A673 (cell line): ENCODE measurements at regions not wholly inside any gene's neighbourhood (a gene's known extent, or its start where the extent isn't known, plus 50 kb on each side); places are given as distances from the start of the nearest gene placed in this dataset.

Source experiments
- BruUV-seq: library from RNA; stranded (reverse); fragments of 400-500 nt; replicated peaks from 2 replicates; lab custom pipeline; 2021; lab: Mats Ljungman, UMichigan
- CTCF ChIA-PET: fragments of 300-600 bp; sonication (Branson Sonifier 250); formaldehyde crosslinking; loops from one replicate; lab custom pipeline; 2022; ENCODE audit warnings: antibody characterized with exemption; lab: Charles Lee
- POLR2A ChIA-PET: fragments of 300-600 bp; sonication (Branson Sonifier 250); formaldehyde crosslinking; loops from one replicate; lab custom pipeline; 2022; ENCODE audit warnings: antibody characterized with exemption; ENCODE audit not compliant: low non-redundant PET; lab: Charles Lee
- DNase-seq: peaks from one replicate; pipeline ENCODE4 v3.0.0-alpha.2; 2015; ENCODE audit warnings: low spot score
- H3K27ac ChIP-seq: fragments of 200-600 bp; sonication (generic); 2 replicates; pipeline ENCODE4 v1.5.1; 2016; ENCODE audit warnings: mixed run types, low read depth, mild to moderate bottlenecking, mixed read lengths, antibody characterized with exemption, low read length; ENCODE audit not compliant: poor library complexity, severe bottlenecking
- H3K27me3 ChIP-seq: fragments of 200-600 bp; sonication (generic); replicated peaks from 2 replicates; pipeline ENCODE4 v1.6.1; 2017; ENCODE audit warnings: mixed run types, low read depth, mild to moderate bottlenecking, mixed read lengths, antibody characterized with exemption, low read length; ENCODE audit not compliant: insufficient read depth, poor library complexity
- H3K36me3 ChIP-seq: fragments of 200-600 bp; sonication (generic); 2 replicates; pipeline ENCODE4 v1.6.1; 2016; ENCODE audit warnings: mixed run types, mild to moderate bottlenecking, mixed read lengths, antibody characterized with exemption, low read length; ENCODE audit not compliant: insufficient read depth, poor library complexity, severe bottlenecking
- H3K4me1 ChIP-seq: fragments of 200-600 bp; sonication (generic); 2 replicates; pipeline ENCODE4 v1.6.1; 2017; ENCODE audit warnings: mixed run types, mild to moderate bottlenecking, mixed read lengths, antibody characterized with exemption, low read length; ENCODE audit not compliant: insufficient read depth, poor library complexity, severe bottlenecking
- H3K4me3 ChIP-seq: fragments of 200-600 bp; sonication (generic); 2 replicates; pipeline ENCODE4 v1.5.1; 2016; ENCODE audit warnings: low read depth, mixed run types, mild to moderate bottlenecking, mixed read lengths, low read length; ENCODE audit not compliant: poor library complexity, severe bottlenecking
- H3K9me3 ChIP-seq: fragments of 200-600 bp; sonication (generic); 2 replicates; pipeline ENCODE4 v1.6.1; 2016; ENCODE audit warnings: mixed run types, low read depth, mild to moderate bottlenecking, mixed read lengths, antibody characterized with exemption, low read length; ENCODE audit not compliant: poor library complexity, severe bottlenecking
- CTCF ChIP-seq: fragments of 300-800, 200-600 bp; sonication (generic); conservative IDR thresholded peaks from 2 replicates; pipeline ENCODE4 v1.5.1; 2017; ENCODE audit warnings: low read depth, mild to moderate bottlenecking, antibody characterized with exemption, low read length, moderate library complexity, mixed read lengths
- EZH2 ChIP-seq: fragments of 200-600 bp; sonication (generic); IDR thresholded peaks from 2 replicates; pipeline ENCODE4 v1.6.1; 2017; ENCODE audit warnings: borderline replicate concordance, low read depth, mild to moderate bottlenecking, mixed read lengths, antibody characterized with exemption, low read length; ENCODE audit not compliant: poor library complexity, severe bottlenecking
- intact Hi-C: fragments of 100-400 bp; cut with micrococcal nuclease; formaldehyde crosslinking; loops from one replicate; pipeline ENCODE4 v1.10.0; 2022; ENCODE audit not compliant: unreplicated experiment

- CTCF ChIA-PET: no interaction called here
- Histone ChIP-seq H3K27ac (no peak overlapping the region), H3K9me3 (no peaks in the 10 kb centered on the region), H3K4me3 (no peak overlapping the region), H3K4me1 (peaks cover 9% of the 10 kb centered on the region), H3K36me3 (no peaks in the 10 kb centered on the region), H3K27me3 (no peaks in the 10 kb centered on the region)
- no TSS peak for BruUV-seq
- POLR2A ChIA-PET: no interaction called here
- intact Hi-C loops: no loop called here
- TF ChIP-seq CTCF (no peak), EZH2 (no peak)
- DNase-seq: no peak
These were observed 571.6 kb upstream of the JAG1 start for GRCh38 chr20:11245431-11245830.

GRCh38 chr20:11246251-11246775, 572.5 kb upstream of the JAG1 start:
- ChIA-PET POLR2A (no interaction called here), CTCF (no interaction called here)
- TF ChIP-seq EZH2 (no peak), CTCF (no peak)
- H3K4me1 ChIP-seq: peaks cover 9% of the 10 kb centered on the region
- H3K9me3 ChIP-seq: no peaks in the 10 kb centered on the region
- no peak for DNase-seq
- BruUV-seq: no TSS peak
- no peaks in the 10 kb centered on the region for H3K36me3 ChIP-seq
- H3K27ac ChIP-seq: no peak overlapping the region
- intact Hi-C loops: no loop called here
- H3K4me3 ChIP-seq: no peak overlapping the region
- H3K27me3 ChIP-seq: no peaks in the 10 kb centered on the region

- no peak for TF ChIP-seq EZH2
- TF ChIP-seq CTCF: no peak
- intact Hi-C loops: no loop called here
- no TSS peak for BruUV-seq
- ChIA-PET POLR2A (no interaction called here), CTCF (no interaction called here)
- Histone ChIP-seq H3K9me3 (no peaks in the 10 kb centered on the region), H3K4me3 (no peak overlapping the region), H3K36me3 (no peaks in the 10 kb centered on the region), H3K4me1 (peaks cover 9% of the 10 kb centered on the region), H3K27me3 (no peaks in the 10 kb centered on the region), H3K27ac (no peak overlapping the region)
- DNase-seq: no peak
These were observed 573.5 kb upstream of the JAG1 start for GRCh38 chr20:11247046-11248010.
